Lower leg skin (tissue), 3 donors: ENCODE measurements at regions not wholly inside any gene's neighbourhood (a gene's known extent, or its start where the extent isn't known, plus 50 kb on each side); places are given as distances from the start of the nearest gene placed in this dataset.

Experiments
- POLR2A ChIP-seq, 2 donors: fragments of 450-650 bp; IDR thresholded peaks; one replicate each; pipeline ENCODE4 v1.6.1; 2016 to 2017; ENCODE audit warnings: antibody characterized with exemption in 2 of 2, mild to moderate bottlenecking in 1 of 2, moderate library complexity in 1 of 2
- TF ChIP-seq, protein P1 (sequence below), 3 donors: fragments of 450-650 bp; IDR thresholded peaks; one replicate each; pipeline ENCODE4 v1.5.1; 2016; ENCODE audit warnings: antibody characterized with exemption in 3 of 3, mild to moderate bottlenecking in 3 of 3, moderate library complexity in 2 of 3

DNA sequence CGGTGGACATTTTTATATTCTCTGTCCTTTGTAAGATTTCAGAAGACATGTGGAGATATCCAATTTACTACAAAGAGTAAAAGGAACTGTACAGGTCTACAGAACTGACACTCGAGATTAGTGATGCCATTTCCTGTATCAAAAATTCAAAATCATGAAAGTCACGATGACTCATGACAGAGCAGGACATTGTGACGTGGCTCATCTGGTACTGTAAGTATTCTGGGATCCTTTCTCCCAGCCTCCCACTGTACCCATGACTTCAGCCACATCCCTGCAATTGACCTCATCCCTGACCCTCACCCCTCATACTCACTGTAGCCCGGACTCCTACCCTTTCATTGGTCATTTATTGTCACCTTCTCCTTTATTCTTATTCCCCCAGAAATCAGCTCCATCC lies 736.5 kb downstream of the EPHA4 start:
- TF ChIP-seq, protein P1, sequence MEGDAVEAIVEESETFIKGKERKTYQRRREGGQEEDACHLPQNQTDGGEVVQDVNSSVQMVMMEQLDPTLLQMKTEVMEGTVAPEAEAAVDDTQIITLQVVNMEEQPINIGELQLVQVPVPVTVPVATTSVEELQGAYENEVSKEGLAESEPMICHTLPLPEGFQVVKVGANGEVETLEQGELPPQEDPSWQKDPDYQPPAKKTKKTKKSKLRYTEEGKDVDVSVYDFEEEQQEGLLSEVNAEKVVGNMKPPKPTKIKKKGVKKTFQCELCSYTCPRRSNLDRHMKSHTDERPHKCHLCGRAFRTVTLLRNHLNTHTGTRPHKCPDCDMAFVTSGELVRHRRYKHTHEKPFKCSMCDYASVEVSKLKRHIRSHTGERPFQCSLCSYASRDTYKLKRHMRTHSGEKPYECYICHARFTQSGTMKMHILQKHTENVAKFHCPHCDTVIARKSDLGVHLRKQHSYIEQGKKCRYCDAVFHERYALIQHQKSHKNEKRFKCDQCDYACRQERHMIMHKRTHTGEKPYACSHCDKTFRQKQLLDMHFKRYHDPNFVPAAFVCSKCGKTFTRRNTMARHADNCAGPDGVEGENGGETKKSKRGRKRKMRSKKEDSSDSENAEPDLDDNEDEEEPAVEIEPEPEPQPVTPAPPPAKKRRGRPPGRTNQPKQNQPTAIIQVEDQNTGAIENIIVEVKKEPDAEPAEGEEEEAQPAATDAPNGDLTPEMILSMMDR (IDR thresholded peaks at IDR 0.05) = no peak
- no peak for TF ChIP-seq POLR2A (IDR thresholded peaks at IDR 0.05)
